Cerebellar nuclear complex (tissue), 1 donor: ENCODE measurements at regions not wholly inside any gene's neighbourhood (a gene's known extent, or its start where the extent isn't known, plus 50 kb on each side); places are given as distances from the start of the nearest gene placed in this dataset.
"Not testable (repeated sequence)": the region's sequence is repeated elsewhere in the genome, so short reads cannot be mapped to it uniquely, and the experiment has no call there.

ENCODE experiments used
- DNase-seq, 2 experiments: peaks; one replicate each; lab custom pipeline; 2025; lab: John Stamatoyannopoulos, UW

- DNase-seq: no peak
Observed at GRCh38 chr20:19114410-19114809, 98.0 kb upstream of the SLC24A3 start.

- no peak for DNase-seq
Observed at GRCh38 chr20:19115581-19115980, 96.9 kb upstream of the SLC24A3 start.

- DNase-seq: no peak
Observed at GRCh38 chr20:19120011-19120410, 92.4 kb upstream of the SLC24A3 start.

GRCh38 chr20:19120569-19120968 is 91.9 kb upstream of the SLC24A3 start:
- DNase-seq: no peak

DNA sequence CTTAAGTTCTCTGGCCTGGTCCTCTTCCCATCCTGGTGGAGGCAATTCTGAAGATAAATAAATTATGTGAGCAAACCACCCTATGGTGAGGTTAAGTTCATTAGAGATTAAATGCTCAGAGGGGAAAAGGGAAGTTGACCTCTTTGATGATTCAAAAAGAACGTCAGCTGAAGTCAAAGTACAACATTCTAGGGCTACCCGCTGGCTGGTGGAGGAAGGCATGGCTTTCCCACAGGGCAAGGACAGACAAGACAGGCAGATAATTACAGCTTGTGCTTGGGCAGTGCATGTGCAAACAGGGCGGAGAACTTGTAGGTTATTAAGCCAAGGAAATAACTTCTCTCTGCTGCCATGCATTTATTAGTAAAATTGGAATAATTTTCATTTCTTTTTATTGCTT is 91.0 kb upstream of the SLC24A3 start:
- no peak for DNase-seq

- no peak for DNase-seq
Observed at GRCh38 chr20:19121916-19122315, 90.5 kb upstream of the SLC24A3 start.

DNA sequence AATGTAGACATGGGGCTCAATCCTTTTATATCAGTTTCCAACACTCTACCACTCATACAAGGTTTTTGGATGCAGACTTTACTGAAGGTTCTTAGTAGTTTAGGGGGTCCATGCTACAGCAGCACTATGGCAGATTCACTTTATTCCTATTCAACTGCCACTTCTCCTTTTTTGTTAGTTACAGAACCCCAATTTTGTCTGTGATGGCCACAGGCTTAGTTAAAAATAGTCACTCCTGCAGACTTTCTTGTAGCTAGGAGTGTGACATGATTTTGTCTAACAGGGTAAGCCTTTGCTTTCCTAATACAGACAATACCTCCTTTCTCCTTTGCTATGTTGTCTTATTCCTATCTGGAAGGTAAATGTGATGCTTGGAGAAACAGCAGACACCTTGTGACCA is 90.0 kb upstream of the SLC24A3 start:
- DNase-seq: no peak

DNA sequence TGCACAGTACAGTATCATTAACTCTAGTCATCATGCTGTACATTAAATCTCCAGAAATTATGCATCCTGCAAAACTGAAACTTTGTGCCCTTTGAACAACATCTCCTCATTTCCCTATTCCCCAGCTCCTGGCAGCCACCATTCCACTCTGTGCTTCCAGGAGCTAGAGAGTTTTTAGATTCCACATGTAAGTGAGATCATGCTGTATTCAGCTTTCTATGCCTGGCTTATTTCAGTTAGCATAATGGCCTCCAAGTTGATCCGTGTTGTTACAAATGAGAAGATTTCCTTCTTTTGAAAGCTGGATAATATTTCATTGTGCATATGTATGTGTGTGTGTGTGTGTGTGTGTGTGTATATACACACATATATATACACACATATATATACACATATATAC is 86.9 kb upstream of the SLC24A3 start:
- DNase-seq: no peak

GRCh38 chr20:19129306-19129705 is 83.1 kb upstream of the SLC24A3 start:
- no peak for DNase-seq

DNA sequence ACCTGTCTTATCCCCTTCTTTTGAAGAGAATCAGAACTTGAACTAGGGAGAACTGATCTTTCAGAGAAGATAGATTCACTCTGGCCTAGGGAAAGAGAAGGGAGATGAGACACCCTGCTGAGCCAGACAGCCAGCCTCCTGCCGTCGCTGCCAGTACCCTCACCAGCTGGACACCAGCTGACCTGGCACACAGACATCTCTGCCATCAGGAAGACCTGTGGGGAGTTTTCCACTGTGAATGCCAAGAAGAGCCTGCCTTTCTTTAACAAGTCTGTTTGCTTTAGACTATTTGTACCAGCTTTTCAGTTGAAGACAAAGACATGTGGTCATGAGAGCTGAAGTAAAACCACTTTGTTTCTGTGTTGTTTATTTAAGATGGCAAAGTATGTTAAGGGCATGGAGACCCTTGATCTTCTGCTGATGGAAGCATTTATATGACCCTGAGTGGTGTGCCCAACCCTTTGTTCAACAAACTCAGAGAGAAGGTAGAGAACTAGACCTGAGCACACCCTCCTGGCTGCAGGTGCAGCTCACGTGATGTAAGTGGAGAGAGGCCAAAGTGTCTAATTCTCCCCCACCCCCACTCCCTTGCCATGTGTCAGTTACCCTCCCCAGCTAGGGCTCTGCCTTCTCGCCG is 82.3 kb upstream of the SLC24A3 start:
- peak in 1 of 2 experiments; percentile 2 for DNase-seq

DNA sequence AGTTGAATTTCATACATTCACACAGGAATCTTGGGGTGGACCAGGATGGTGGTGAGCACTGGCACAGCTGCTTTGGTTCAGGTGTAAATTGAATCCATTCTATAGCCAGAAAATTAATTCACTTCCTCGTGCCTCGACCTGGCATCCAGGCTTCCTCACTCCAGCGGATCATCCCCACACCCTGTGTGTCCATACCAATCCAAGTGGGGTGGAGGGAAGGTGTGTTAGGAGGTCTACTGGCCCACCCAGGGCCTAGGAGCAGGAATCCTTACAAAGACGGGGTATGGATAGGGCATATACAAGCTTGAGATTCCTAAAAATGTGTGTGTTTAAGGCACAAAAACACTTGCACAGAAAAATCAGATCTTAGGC is 81.8 kb upstream of the SLC24A3 start:
- DNase-seq: no peak

- no peak for DNase-seq
Observed at GRCh38 chr20:19137641-19138040, 74.8 kb upstream of the SLC24A3 start.

GRCh38 chr20:19138758-19139157 is 73.7 kb upstream of the SLC24A3 start:
- DNase-seq: no peak

DNA sequence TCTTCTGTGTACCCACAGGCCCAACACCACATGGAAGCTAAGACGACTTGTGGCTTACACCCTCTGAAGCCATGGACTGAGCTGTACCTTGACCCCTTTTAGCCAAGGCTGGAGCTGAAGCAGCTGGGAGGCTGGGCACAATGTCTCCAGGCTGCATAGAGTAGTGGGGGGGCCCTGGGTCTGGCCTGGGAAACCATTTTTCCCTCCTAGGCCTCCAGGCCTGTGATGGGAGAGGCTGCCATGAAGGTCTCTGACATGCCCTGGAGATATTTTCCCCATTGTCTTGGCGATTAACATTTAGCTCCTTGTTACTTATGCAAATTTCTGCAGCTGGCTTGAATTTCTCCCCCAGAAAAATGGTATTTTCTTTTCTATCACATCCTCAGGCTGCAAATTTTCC is 72.9 kb upstream of the SLC24A3 start:
- not testable (repeated sequence) for DNase-seq

GRCh38 chr20:19141998-19142397 is 70.4 kb upstream of the SLC24A3 start:
- DNase-seq: no peak

- no peak for DNase-seq
Observed at GRCh38 chr20:19143890-19144289, 68.6 kb upstream of the SLC24A3 start.

GRCh38 chr20:19161336-19161735 is 51.1 kb upstream of the SLC24A3 start:
- no peak for DNase-seq
